ES-I3 (cell line): ENCODE measurements at regions not wholly inside any gene's neighbourhood (a gene's known extent, or its start where the extent isn't known, plus 50 kb on each side); places are given as distances from the start of the nearest gene placed in this dataset.

ENCODE experiments used
- H3K36me3 ChIP-seq: 2 replicates; pipeline ENCODE4 v1.6.1; 2013; ENCODE audit warnings: mild to moderate bottlenecking, low read length, control low read depth, moderate library complexity; ENCODE audit not compliant: insufficient read depth
- H3K4me1 ChIP-seq: 2 replicates; pipeline ENCODE4 v1.6.1; 2013; ENCODE audit warnings: mild to moderate bottlenecking, control low read depth, low read length; ENCODE audit not compliant: insufficient read depth
- H3K9ac ChIP-seq: 2 replicates; pipeline ENCODE4 v1.6.1; 2013; ENCODE audit warnings: low read depth, mild to moderate bottlenecking, low read length, moderate library complexity
- H3K9me3 ChIP-seq: 2 replicates; pipeline ENCODE4 v1.6.1; 2013; ENCODE audit warnings: mild to moderate bottlenecking, low read length, moderate library complexity; ENCODE audit not compliant: control insufficient read depth, insufficient read depth

DNA sequence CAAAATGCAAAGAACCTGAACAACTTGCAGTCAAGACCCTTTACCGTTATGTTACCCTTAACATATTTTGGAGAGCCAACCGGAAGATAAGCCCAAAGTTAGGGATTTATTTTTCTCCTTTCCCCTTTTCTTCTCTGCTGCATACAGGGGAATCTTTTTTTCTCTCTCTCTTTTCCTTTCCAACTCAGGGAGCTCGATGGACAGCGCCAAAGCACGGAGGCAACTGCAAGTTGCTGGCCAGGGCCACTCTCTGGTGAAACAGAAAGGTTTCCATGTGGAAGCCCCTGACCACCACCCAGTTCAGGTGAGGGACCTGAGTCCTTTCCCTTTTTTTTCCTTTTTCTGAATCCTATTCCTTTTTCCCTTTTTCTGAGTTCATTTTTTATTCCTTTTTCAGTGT lies 98.8 kb upstream of the COX10 start:
- H3K4me1 ChIP-seq, result peaks cover 14% of the 10 kb centered on the region
- H3K9ac ChIP-seq, result no peak overlapping the region; the same call in 1 of the 2 replicates
- no peaks in the 10 kb centered on the region for H3K36me3 ChIP-seq
- no peaks in the 10 kb centered on the region for H3K9me3 ChIP-seq

DNA sequence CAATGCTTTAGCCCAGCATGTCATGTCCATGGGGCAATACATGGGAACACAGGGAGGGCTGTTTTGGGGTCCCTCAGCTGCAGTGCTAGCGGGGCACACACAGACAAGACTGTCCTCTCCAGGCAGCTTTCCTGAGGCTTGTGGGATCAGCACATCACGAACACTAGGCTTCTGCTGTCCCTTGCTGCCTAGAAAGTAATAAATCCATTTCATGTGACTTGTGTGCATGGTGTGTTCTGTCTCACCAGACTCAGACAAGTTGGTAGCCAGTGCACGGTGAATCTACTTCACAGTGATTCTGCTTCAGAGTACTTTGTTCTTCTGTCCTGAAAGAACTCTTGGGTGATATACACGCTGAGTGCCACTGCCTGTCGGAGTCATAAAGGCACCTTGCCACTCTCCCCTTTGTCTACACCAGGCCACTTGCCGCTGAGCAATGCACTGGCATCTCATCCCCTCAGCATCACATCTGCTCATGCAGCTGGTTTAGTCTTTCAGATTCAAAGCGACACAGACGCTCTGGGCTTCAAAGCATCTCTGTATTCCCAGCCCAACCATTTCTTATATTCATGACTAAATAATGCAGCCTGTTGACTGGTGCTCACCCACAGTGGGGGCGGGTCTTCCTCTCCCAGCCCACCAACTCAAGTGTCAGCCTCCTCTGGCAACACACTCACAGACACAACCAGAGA lies 95.2 kb upstream of the COX10 start:
- Histone ChIP-seq H3K36me3 (no peaks in the 10 kb centered on the region), H3K9ac (no peak overlapping the region), H3K4me1 (peaks cover 27% of the 10 kb centered on the region), H3K9me3 (peaks cover 2% of the 10 kb centered on the region; the same call in 1 of the 2 replicates)

DNA sequence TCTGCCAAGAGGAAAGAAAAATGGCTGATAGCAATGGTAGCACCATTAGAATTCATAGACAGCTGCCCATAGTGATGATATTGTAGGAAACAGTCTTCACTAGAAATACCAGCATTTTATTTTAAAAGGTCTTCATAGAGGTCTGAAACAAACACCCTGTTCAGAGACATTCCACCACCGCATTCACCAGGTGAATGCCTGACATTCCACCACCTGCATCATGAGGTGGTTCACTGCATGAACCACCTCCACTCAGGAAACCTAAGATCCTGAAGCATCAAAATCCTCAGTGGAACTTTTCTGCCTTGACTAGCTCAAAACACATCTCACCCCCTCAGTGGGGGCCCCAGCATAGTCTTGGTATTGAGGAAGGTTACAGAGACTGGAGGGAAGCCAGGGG lies 91.5 kb upstream of the COX10 start:
- no peak overlapping the region for H3K9ac ChIP-seq
- peaks cover 2% of the 10 kb centered on the region; the same call in 1 of the 2 replicates for H3K9me3 ChIP-seq
- peaks cover 15% of the 10 kb centered on the region for H3K4me1 ChIP-seq
- no peaks in the 10 kb centered on the region for H3K36me3 ChIP-seq

DNA sequence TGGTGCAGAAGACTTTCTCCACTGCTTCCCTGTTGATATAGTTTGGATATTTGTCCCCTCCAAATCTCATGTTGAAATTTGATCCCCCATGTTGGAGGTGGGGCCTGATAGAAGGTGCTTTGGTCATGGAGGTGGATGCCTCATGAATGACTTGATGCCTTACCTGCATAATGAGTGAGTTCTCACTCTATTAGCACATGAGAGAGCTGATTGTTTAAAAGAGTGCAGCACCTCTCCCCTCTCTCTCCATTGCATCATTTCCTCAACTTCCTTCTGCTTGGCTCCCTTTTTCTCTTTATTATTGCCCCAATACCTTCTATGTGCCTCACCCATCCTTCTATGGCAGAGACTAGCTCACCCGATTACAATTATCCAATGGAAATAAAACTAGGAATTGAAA lies 90.8 kb upstream of the COX10 start:
- Histone ChIP-seq H3K36me3 (no peaks in the 10 kb centered on the region), H3K9me3 (peaks cover 2% of the 10 kb centered on the region; the same call in 1 of the 2 replicates), H3K4me1 (peaks cover 15% of the 10 kb centered on the region), H3K9ac (no peak overlapping the region)

DNA sequence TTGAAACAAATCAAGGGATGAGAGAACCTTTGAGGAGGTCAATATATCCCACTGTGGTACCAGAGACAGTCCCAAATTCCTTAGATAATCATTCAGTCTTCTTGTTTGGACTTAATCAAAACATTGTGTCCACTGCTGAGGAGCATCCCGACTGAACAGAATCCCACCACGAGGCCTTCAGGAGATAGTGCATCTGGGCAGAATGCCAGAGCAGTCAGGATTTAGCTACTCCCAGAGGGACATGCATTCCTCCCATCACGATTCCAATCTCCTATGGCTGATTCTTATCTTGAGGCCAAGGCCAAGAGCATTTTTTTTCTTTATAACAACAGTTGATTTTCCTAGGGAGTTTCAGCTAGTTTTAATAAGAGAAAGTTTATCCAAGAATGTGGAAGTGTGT lies 87.4 kb upstream of the COX10 start:
- Histone ChIP-seq H3K9me3 (peaks cover 2% of the 10 kb centered on the region; the same call in 1 of the 2 replicates), H3K36me3 (no peaks in the 10 kb centered on the region), H3K4me1 (peaks cover 15% of the 10 kb centered on the region), H3K9ac (no peak overlapping the region)

DNA sequence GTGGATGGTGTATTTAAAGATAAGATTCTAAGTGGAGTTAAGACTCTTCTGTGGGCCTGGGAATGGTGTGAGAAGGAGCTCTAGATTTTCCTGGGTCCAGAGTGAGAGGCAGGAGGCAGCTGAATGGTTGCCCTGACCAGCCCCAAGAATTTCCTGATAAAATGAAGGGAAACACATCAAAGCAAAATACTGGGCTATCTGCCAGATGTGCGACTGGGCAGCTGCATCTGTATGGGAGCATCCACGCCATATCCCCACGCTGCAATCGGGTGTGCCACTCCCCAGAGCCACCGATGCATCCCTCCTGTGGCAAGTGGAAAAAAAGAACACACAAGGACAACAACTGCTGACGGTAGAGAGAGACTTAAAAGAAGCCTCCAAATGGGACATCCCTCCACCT lies 84.3 kb upstream of the COX10 start:
- H3K4me1 ChIP-seq, result no peaks in the 10 kb centered on the region; the same call in 1 of the 2 replicates
- H3K9me3 ChIP-seq, result no peaks in the 10 kb centered on the region
- H3K36me3 ChIP-seq, result no peaks in the 10 kb centered on the region
- H3K9ac ChIP-seq, result no peak overlapping the region

DNA sequence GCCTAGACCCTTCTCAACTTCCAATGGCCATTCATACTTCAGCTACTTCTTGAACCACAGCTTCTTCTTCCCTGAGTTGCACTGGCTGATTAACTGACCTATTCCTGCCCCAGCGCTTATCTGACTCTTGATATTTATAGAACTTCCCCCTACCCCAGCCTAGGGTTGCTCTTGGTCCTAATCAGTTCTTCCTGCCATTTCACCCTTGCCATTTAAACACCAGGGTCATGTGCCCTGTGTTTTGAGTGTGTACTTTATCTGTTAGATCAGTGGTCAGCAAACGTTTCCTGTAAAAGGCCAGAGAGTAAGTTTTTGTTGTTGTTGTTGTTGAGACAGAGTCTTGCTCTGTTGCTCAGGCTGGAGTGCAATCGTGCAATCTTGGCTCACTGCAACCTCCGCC lies 82.4 kb upstream of the COX10 start:
- no peaks in the 10 kb centered on the region for H3K36me3 ChIP-seq
- no peak overlapping the region for H3K9ac ChIP-seq
- no peaks in the 10 kb centered on the region for H3K9me3 ChIP-seq
- H3K4me1 ChIP-seq, result no peaks in the 10 kb centered on the region; the same call in 1 of the 2 replicates

DNA sequence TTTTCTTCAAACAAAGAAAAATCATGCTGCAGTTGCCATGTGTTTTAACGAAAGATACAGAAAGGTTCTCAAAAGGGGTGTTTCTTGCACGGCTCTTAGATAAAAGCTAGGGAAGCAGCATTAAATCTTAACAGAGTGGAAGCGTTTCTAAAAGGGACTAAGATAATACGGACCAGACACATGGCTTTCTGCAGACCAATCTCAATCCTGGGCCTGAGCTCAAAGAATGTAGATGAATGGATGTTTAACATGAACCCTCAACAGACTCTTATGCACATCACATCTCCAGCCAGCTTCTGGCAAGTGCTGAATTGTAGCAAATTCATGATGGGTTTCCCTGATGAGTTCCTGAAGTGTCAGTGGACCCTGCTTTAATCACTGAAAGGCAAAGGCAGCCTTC lies 80.2 kb upstream of the COX10 start:
- no peak overlapping the region for H3K9ac ChIP-seq
- no peaks in the 10 kb centered on the region for H3K36me3 ChIP-seq
- H3K9me3 ChIP-seq, result no peaks in the 10 kb centered on the region
- no peaks in the 10 kb centered on the region; the same call in 1 of the 2 replicates for H3K4me1 ChIP-seq

DNA sequence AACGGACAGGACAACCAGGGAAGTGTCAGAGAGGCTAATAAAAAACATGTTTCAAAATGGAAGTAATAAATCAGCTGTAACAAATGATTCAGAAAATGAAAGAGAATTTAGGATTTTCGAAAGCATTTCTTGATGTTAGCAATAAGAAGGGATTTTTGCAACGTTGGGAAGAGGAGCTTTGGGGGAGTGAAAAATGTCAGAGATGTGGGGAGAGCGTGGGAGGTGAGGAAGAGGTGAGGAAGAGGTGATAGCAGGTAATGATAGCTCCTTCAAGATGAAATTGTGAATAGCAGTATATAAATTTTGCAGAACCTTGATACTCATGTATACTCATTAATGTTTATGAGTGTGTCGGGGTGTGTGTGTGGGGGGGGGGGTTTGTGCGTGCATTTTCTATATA lies 76.2 kb upstream of the COX10 start:
- H3K9ac ChIP-seq, result no peak overlapping the region
- peaks cover 6% of the 10 kb centered on the region; the same call in 1 of the 2 replicates for H3K4me1 ChIP-seq
- no peaks in the 10 kb centered on the region for H3K9me3 ChIP-seq
- no peaks in the 10 kb centered on the region for H3K36me3 ChIP-seq

DNA sequence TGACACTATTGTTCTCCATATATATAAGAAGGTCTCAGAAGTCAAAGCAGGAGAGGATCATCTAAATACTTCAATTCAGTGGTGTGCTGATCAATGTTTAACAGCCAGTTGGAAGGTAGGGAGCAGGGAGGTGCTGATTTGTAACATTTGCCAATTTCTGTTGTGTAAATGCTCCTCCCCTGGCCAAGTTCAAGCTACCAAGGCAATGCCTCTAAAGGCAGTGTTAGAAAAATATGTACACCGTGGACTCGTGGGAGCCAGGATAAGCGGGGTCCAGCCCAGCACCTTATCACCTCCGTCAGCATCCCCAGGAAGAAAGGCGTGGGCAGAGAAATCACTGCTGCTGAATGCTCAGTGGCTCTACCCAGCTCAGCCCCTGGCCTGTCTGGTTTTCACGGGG lies 75.3 kb upstream of the COX10 start:
- H3K4me1 ChIP-seq, result peaks cover 6% of the 10 kb centered on the region; the same call in 1 of the 2 replicates
- no peak overlapping the region for H3K9ac ChIP-seq

DNA sequence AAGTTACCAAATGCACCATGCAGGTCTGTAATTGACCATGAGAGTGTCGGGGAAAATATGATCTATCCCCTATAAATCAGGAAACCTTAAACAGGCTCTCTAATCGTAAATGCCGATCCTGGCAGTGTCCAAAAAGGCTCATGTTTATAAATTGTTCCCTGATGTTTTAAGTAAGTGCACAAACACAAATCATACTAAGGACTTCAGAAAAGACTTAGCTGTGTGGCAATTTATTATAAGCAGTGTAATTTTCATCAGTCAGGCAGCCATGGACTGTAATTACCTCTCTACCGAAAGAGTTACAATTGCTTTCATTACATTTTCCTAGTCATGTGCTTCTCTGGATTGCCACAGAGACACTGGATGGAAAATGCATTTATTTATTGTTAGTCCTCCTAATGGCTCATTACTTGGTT lies 73.4 kb upstream of the COX10 start:
- H3K9ac ChIP-seq, result no peak overlapping the region

More for the DNA sequence above, 75.3 kb upstream of the COX10 start:
- no peaks in the 10 kb centered on the region for H3K36me3 ChIP-seq
- no peaks in the 10 kb centered on the region for H3K9me3 ChIP-seq

DNA sequence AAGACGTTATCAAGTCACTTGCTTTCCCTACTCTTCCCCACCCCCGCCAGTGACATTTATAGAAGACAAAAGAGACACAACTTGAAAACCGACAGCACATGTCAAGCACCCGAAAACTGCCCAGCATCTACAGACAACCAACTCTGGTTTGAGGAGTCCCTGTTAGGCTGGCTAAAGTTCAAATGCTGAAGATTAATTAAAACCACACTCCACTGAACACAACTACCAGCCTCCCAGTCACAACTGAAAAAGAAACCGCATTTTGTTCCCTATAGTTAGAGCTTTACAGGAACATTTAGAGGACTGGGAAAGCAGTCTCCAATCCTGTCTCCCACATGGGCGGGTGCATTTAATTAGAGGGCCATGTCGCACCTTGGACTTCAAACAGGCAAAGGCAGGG lies 73.0 kb upstream of the COX10 start:
- Histone ChIP-seq H3K9ac (no peak overlapping the region), H3K4me1 (peaks cover 6% of the 10 kb centered on the region; the same call in 1 of the 2 replicates), H3K36me3 (no peaks in the 10 kb centered on the region), H3K9me3 (no peaks in the 10 kb centered on the region)

More for the DNA sequence above, 73.4 kb upstream of the COX10 start:
- Histone ChIP-seq H3K9me3 (no peaks in the 10 kb centered on the region), H3K36me3 (no peaks in the 10 kb centered on the region), H3K4me1 (peaks cover 6% of the 10 kb centered on the region; the same call in 1 of the 2 replicates)

DNA sequence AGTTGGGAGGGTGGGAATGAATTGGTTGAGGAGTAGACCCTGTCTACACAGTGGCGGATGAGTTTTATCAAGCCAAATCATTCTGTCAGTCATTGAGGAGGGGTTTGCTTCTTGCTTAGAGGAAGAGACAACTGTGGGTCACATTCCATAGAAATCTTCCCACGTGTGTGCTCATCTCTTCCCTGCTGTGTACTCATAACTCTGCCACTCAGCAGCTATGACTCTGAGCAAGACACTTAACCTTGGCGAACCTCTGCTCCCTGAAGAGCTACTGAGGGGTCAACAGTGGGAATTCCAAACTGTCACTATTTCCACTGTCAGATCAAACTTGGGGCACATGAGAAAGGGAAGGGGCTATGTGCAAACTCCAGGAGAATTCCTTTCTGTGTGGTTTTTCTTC lies 72.6 kb upstream of the COX10 start:
- Histone ChIP-seq H3K4me1 (peaks cover 6% of the 10 kb centered on the region; the same call in 1 of the 2 replicates), H3K9ac (no peak overlapping the region), H3K36me3 (no peaks in the 10 kb centered on the region), H3K9me3 (no peaks in the 10 kb centered on the region)

DNA sequence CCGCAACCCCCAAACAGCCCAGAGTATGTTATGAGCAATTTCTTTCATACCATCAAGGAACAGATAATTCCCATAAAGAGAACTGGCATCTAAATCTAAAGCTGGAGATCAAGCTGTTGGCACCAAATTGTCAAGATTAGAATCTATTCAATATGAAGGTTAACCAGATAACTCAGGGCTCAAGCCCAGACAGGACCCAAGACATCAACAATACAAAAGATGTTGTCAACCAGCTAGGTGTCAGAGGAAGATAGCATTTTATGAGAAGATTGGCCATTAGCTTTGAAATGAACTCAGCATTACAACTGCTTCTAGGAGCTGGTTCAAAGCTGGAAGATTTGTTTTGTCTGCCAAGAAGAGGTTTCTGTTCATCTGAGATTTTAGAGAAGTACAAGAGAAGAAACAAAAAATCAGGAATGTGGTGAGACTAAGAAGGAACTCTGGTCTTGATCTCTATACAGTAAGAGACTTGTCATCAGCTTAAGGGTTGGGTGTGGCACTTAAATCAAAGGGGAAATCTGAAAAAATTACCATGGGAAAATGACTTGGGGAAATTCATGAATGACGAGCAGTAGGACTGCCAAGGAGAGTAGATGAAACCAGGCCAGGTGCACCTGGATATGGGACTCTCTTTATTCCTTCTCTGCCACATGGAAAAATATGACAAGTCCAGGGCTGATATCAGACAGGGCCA lies 64.2 kb upstream of the COX10 start:
- no peaks in the 10 kb centered on the region; the same call in 1 of the 2 replicates for H3K36me3 ChIP-seq

More for the DNA sequence above, 64.2 kb upstream of the COX10 start:
- peaks cover 12% of the 10 kb centered on the region; the same call in 1 of the 2 replicates for H3K4me1 ChIP-seq
- H3K9me3 ChIP-seq, result no peaks in the 10 kb centered on the region
- H3K9ac ChIP-seq, result no peak overlapping the region
